GM12872 (cell line): ENCODE measurements at regions not wholly inside any gene's neighbourhood (a gene's known extent, or its start where the extent isn't known, plus 50 kb on each side); places are given as distances from the start of the nearest gene placed in this dataset.

Source experiments
- CTCF ChIP-seq: IDR thresholded peaks from 3 replicates; pipeline ENCODE4 v1.5.1; 2011; ENCODE audit warnings: low read depth, mild to moderate bottlenecking, low read length, moderate library complexity; ENCODE audit not compliant: insufficient read depth

- TF ChIP-seq CTCF = no peak
These were observed 99.5 kb downstream of the KDM5D start for GRCh38 chrY:19644889-19645638.

- TF ChIP-seq CTCF = no peak
These were observed 106.7 kb downstream of the KDM5D start for GRCh38 chrY:19637651-19638347.

- TF ChIP-seq CTCF = no peak
These were observed 115.6 kb downstream of the KDM5D start for GRCh38 chrY:19628926-19629325.

- TF ChIP-seq CTCF = no peak
These were observed 122.1 kb downstream of the KDM5D start for GRCh38 chrY:19622392-19622791.

- TF ChIP-seq CTCF = no peak
These were observed 122.8 kb downstream of the KDM5D start for GRCh38 chrY:19621756-19622155.

GRCh38 chrY:19601113-19601512 lies 143.4 kb downstream of the KDM5D start:
- TF ChIP-seq CTCF = no peak

GRCh38 chrY:19600711-19601110 lies 143.8 kb downstream of the KDM5D start:
- no peak for TF ChIP-seq CTCF
